ENCODE measurements at regions not wholly inside any gene's neighbourhood (a gene's known extent, or its start where the extent isn't known, plus 50 kb on each side); places are given as distances from the start of the nearest gene placed in this dataset.
"Not testable (repeated sequence)": the region's sequence is repeated elsewhere in the genome, so short reads cannot be mapped to it uniquely, and the experiment has no call there.

- no peak for DNase-seq
Measured at GRCh38 chr13:90806016-90806615, 541.4 kb upstream of the MIR17HG start.

- no peak for DNase-seq
Measured at GRCh38 chr13:90806892-90807291, 540.6 kb upstream of the MIR17HG start.

GRCh38 chr13:90808838-90809237, 538.6 kb upstream of the MIR17HG start:
- DNase-seq, result no peak

GRCh38 chr13:90824032-90824431, 523.5 kb upstream of the MIR17HG start:
- no peak for DNase-seq

- no peak for DNase-seq
Measured at GRCh38 chr13:90826688-90827087, 520.8 kb upstream of the MIR17HG start.

- DNase-seq, result no peak
Measured at GRCh38 chr13:90830782-90831181, 516.7 kb upstream of the MIR17HG start.

- DNase-seq, result no peak
Measured at GRCh38 chr13:90833951-90834350, 513.5 kb upstream of the MIR17HG start.

- no peak for DNase-seq
Measured at GRCh38 chr13:90834700-90835099, 512.8 kb upstream of the MIR17HG start.

GRCh38 chr13:90835826-90836225, 511.7 kb upstream of the MIR17HG start:
- no peak for DNase-seq

GRCh38 chr13:90838317-90838960, 509.0 kb upstream of the MIR17HG start:
- no peak for DNase-seq

- no peak for DNase-seq
Measured at GRCh38 chr13:90839061-90839460, 508.4 kb upstream of the MIR17HG start.

- no peak for DNase-seq
Measured at GRCh38 chr13:90846936-90847335, 500.6 kb upstream of the MIR17HG start.

- DNase-seq, result not testable (repeated sequence)
Measured at GRCh38 chr13:90853666-90854065, 493.8 kb upstream of the MIR17HG start.

GRCh38 chr13:90857921-90858320, 489.6 kb upstream of the MIR17HG start:
- DNase-seq, result no peak

GRCh38 chr13:90866006-90866405, 481.5 kb upstream of the MIR17HG start:
- DNase-seq, result no peak

- DNase-seq, result peak; percentile 90
Measured at GRCh38 chr13:90867336-90867683, 480.2 kb upstream of the MIR17HG start.

- DNase-seq, result peak; percentile 53
Measured at GRCh38 chr13:90868321-90868920, 479.1 kb upstream of the MIR17HG start.

GRCh38 chr13:90869580-90869979, 477.9 kb upstream of the MIR17HG start:
- no peak for DNase-seq

GRCh38 chr13:90872491-90873025, 474.9 kb upstream of the MIR17HG start:
- DNase-seq, result no peak

GRCh38 chr13:90880790-90881189, 466.7 kb upstream of the MIR17HG start:
- no peak for DNase-seq

GRCh38 chr13:90882551-90882950, 464.9 kb upstream of the MIR17HG start:
- no peak for DNase-seq

GRCh38 chr13:90883592-90883991, 463.9 kb upstream of the MIR17HG start:
- DNase-seq, result no peak

GRCh38 chr13:90884066-90884465, 463.4 kb upstream of the MIR17HG start:
- no peak for DNase-seq

Data from OCI-M1 (cell line).